ENCODE measurements at regions not wholly inside any gene's neighbourhood (a gene's known extent, or its start where the extent isn't known, plus 50 kb on each side); places are given as distances from the start of the nearest gene placed in this dataset.

DNA sequence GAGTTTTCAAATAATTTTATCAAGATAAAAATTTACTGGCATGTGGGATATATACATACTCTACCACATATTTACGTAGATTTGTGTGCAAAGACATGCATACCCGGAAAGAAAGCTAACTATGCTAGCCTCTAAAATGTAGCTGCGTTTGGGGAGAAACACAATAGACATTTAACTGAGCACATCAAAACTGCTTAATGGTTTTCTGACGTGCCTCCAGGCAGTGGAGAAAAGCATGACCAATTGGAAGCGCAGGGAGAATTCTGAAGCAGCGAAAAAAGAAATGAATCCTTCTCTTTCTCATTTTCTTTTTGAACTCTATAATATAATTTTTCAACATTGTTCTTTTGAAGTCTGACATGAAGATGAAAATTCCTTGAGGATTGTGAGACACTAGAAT is 60.3 kb upstream of the LYZL1 start:
- Histone ChIP-seq H3K27me3 (ENCODE audit: control insufficient read depth in 2 of 2, insufficient read depth in 2 of 2, low read length in 2 of 2) (peaks cover 0 to 7% of the 10 kb centered on the region in 2 experiments; a peak in 2 of 5 replicates), H2AFZ (ENCODE audit: low read depth, low read length) (peak overlapping the region; percentile 83; the same call in 1 of the 2 replicates), H3K79me2 (ENCODE audit: control insufficient read depth, insufficient read depth, low read length) (no peaks in the 10 kb centered on the region), H3K36me3 (ENCODE audit: control insufficient read depth, insufficient read depth, low read length) (no peaks in the 10 kb centered on the region), H3K4me3 (no peak overlapping the region), H3K9ac (ENCODE audit: insufficient read depth in 1 of 2, low read depth in 2 of 2, low read length in 2 of 2) (no peak overlapping the region), H3K27ac (ENCODE audit: extremely low read depth, low read depth, low read length) (no peak overlapping the region), H3K4me2 (ENCODE audit: insufficient read depth, low read length) (0 out of 2 replicates have a peak overlapping the region, but pooled peaks have one; percentile 11), H3K9me3 (replicated peaks; ENCODE audit: control insufficient read depth, insufficient read depth, low read depth, low read length) (no peaks in the 10 kb centered on the region; the same call in 1 of the 2 replicates), H3K9me1 (ENCODE audit: control insufficient read depth, insufficient read depth, low read length) (no peaks in the 10 kb centered on the region), H4K20me1 (replicated peaks; ENCODE audit: control insufficient read depth, insufficient read depth, low read length) (no peaks in the 10 kb centered on the region), H3K4me1 (replicated peaks in 1 of 2; ENCODE audit: control insufficient read depth in 2 of 2, insufficient read depth in 2 of 2, low read length in 2 of 2) (peaks cover 0 to 7% of the 10 kb centered on the region in 2 experiments; a peak in 3 of 5 replicates)
- ATAC-seq (no peak), DNase-seq (ENCODE audit: extremely low read depth in 1 of 4, low spot score in 3 of 4) (no peak), FAIRE-seq (no peak)
- in situ Hi-C loops (cut with MboI) = no loop called here
- TF ChIP-seq, protein P1, sequence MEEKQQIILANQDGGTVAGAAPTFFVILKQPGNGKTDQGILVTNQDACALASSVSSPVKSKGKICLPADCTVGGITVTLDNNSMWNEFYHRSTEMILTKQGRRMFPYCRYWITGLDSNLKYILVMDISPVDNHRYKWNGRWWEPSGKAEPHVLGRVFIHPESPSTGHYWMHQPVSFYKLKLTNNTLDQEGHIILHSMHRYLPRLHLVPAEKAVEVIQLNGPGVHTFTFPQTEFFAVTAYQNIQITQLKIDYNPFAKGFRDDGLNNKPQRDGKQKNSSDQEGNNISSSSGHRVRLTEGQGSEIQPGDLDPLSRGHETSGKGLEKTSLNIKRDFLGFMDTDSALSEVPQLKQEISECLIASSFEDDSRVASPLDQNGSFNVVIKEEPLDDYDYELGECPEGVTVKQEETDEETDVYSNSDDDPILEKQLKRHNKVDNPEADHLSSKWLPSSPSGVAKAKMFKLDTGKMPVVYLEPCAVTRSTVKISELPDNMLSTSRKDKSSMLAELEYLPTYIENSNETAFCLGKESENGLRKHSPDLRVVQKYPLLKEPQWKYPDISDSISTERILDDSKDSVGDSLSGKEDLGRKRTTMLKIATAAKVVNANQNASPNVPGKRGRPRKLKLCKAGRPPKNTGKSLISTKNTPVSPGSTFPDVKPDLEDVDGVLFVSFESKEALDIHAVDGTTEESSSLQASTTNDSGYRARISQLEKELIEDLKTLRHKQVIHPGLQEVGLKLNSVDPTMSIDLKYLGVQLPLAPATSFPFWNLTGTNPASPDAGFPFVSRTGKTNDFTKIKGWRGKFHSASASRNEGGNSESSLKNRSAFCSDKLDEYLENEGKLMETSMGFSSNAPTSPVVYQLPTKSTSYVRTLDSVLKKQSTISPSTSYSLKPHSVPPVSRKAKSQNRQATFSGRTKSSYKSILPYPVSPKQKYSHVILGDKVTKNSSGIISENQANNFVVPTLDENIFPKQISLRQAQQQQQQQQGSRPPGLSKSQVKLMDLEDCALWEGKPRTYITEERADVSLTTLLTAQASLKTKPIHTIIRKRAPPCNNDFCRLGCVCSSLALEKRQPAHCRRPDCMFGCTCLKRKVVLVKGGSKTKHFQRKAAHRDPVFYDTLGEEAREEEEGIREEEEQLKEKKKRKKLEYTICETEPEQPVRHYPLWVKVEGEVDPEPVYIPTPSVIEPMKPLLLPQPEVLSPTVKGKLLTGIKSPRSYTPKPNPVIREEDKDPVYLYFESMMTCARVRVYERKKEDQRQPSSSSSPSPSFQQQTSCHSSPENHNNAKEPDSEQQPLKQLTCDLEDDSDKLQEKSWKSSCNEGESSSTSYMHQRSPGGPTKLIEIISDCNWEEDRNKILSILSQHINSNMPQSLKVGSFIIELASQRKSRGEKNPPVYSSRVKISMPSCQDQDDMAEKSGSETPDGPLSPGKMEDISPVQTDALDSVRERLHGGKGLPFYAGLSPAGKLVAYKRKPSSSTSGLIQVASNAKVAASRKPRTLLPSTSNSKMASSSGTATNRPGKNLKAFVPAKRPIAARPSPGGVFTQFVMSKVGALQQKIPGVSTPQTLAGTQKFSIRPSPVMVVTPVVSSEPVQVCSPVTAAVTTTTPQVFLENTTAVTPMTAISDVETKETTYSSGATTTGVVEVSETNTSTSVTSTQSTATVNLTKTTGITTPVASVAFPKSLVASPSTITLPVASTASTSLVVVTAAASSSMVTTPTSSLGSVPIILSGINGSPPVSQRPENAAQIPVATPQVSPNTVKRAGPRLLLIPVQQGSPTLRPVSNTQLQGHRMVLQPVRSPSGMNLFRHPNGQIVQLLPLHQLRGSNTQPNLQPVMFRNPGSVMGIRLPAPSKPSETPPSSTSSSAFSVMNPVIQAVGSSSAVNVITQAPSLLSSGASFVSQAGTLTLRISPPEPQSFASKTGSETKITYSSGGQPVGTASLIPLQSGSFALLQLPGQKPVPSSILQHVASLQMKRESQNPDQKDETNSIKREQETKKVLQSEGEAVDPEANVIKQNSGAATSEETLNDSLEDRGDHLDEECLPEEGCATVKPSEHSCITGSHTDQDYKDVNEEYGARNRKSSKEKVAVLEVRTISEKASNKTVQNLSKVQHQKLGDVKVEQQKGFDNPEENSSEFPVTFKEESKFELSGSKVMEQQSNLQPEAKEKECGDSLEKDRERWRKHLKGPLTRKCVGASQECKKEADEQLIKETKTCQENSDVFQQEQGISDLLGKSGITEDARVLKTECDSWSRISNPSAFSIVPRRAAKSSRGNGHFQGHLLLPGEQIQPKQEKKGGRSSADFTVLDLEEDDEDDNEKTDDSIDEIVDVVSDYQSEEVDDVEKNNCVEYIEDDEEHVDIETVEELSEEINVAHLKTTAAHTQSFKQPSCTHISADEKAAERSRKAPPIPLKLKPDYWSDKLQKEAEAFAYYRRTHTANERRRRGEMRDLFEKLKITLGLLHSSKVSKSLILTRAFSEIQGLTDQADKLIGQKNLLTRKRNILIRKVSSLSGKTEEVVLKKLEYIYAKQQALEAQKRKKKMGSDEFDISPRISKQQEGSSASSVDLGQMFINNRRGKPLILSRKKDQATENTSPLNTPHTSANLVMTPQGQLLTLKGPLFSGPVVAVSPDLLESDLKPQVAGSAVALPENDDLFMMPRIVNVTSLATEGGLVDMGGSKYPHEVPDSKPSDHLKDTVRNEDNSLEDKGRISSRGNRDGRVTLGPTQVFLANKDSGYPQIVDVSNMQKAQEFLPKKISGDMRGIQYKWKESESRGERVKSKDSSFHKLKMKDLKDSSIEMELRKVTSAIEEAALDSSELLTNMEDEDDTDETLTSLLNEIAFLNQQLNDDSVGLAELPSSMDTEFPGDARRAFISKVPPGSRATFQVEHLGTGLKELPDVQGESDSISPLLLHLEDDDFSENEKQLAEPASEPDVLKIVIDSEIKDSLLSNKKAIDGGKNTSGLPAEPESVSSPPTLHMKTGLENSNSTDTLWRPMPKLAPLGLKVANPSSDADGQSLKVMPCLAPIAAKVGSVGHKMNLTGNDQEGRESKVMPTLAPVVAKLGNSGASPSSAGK (IDR thresholded peaks at IDR 0.05) = no peak
- TF ChIP-seq NELFE (IDR thresholded peaks at IDR 0.05; ENCODE audit: insufficient read depth, insufficient read length) = no peak
- no peak for TF ChIP-seq KAT8 (IDR thresholded peaks at IDR 0.05; ENCODE audit: low read depth)
- no peak for TF ChIP-seq PURB (CRISPR knock-in tag; IDR thresholded peaks at IDR 0.05; ENCODE audit: low read depth)
- TF ChIP-seq ZNF224 (CRISPR knock-in tag; IDR thresholded peaks at IDR 0.05) = no peak
- no peak for TF ChIP-seq GTF2A2 (tag; IDR thresholded peaks at IDR 0.05)
- TF ChIP-seq ZFX (CRISPR knock-in tag; IDR thresholded peaks at IDR 0.05) = no peak
- no peak for TF ChIP-seq SNRNP70 (optimal IDR thresholded peaks at IDR 0.05; ENCODE audit: low read depth, low read length)
- TF ChIP-seq ZSCAN32 (CRISPR knock-in tag; IDR thresholded peaks at IDR 0.05) = no peak
- TF ChIP-seq ZNF717 (CRISPR knock-in tag; IDR thresholded peaks at IDR 0.05) = no peak
- TF ChIP-seq HDAC2 (IDR thresholded peaks at IDR 0.05) = no peak
- 17% methylated on average over 6 of the region's 6 CpGs for WGBS (ENCODE audit: insufficient coverage, low coverage, missing lambda C conversion rate)
- CTCF ChIA-PET (ENCODE audit: low intra/inter-chr PET ratio) = no interaction called here
- intact Hi-C loops (cut with micrococcal nuclease) = no loop called here
- POLR2A ChIA-PET = no interaction called here
- no TSS peak for BruUV-seq (replicated peaks)
